HL-60/S4 treated with retinoic acid at 250 ng/mL for 4 days and 3 days (cell line): ENCODE measurements at regions not wholly inside any gene's neighbourhood (a gene's known extent, or its start where the extent isn't known, plus 50 kb on each side); places are given as distances from the start of the nearest gene placed in this dataset.

Experiments
- in situ Hi-C: fragments of 300-500 bp; cut with MboI; formaldehyde crosslinking; loops from 2 replicates; pipeline ENCODE4 v1.7.0; 2022; ENCODE audit warnings: low sequenced_read_pairs

DNA sequence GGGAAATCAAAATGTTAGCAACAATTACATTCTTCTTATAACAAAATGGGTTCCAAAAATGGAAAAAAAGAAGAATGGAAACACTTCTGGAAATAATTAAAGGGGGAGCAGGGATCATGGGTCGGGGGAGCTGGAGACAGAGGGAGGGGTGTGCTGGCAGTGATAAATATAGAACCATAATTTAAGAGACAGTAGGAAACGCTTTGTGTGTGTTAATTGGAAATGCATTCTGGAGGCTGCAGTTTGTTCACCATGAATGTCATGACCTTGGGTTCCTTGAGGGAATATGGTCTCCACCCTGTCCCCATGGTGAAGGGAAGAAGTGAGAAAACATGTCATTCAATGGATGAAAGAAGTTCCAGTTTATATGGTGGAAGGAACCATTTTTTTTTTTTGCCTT lies 540.7 kb downstream of the TNS1 start:
- in situ Hi-C loops: no loop called here

DNA sequence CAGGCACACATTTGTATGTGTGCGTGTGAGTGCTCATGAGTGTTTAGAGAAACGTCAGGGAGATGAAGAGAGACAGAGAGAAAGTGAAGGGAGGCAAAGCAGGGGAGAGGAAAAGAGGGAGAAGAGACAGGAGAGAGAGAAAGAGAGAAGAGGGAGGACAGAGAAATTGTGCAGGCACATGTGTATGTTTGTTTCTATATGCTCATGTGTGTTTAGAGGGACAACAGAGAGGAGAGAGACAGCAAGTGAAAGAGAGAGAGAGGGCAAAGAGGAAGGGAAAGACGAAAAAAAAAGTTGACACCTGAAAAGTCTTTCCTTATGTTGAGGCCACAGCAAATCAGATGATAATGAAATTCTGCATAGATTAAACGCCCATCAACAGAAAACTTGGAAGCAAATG lies 541.1 kb downstream of the TNS1 start:
- in situ Hi-C loops: no loop called here

DNA sequence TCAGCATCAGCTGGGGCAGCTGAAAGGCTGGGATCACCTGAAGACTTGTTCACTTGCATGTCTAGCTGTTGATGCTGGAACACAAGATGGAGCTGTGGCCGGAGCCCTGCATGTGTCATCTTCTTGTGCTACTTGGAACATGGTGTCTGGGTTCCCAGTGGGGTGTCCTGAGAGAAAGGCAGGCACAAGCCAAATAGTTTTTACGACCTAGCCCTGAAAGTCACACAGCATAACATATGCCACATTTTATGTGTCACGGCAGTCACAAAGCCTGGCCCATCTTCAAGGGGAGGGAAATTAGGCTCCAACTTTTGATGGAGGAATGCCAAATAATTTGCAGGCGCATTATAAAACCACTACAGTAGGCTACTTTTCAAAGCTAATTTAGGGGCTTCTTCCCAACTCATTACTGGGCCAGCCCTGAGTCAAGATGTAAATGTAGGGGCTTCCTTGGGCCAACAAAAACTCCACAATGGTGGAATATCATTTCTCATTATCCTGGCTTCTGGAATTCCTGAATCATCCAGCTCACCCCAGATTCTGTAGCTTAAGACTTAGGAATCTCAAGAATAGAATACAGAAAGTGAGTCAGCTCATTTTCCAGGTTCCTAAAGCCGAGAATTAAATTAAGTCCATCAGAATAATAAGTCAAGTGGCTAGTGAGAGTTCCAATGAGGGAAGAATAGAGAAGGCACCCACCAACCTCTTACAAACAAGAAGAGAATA lies 543.0 kb downstream of the TNS1 start:
- in situ Hi-C loops: no loop called here

DNA sequence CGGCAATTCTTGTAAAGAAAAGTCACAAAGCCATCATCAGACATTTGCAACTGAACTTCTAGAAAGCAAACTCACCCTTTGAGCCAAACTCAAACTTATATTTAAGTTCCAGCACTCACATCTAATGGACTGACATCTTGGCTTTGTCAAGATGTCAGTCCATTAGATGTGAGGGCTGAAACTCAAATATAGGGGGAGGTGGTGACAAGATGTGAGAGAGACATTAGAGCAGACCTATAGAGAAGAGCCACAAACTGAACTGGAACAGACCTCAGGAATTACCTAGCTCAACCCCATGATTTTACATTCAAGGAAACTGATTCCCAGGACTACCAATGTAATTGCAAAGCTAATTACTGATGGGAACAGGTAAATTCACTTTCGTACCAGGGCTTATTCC lies 543.8 kb downstream of the TNS1 start:
- in situ Hi-C loops: no loop called here

DNA sequence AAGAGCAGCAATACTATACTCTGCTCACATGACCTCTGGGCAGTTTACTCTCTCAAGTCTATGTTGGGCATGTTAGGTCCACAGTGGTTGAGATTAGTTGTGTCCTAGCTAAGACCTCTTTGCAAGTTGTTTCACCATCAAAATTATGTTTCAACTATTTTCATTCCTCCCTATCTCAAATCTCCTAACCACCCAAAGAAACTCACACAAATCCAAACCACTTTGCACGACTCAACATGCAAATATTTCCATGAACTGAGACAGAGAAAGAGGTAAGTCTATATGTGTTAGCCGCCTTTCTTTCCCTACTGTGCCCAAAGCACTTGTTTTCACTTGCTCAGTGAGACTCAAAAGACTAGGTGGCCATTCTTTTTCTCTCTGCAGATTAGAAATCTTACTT lies 546.8 kb downstream of the TNS1 start:
- in situ Hi-C loops: no loop called here

DNA sequence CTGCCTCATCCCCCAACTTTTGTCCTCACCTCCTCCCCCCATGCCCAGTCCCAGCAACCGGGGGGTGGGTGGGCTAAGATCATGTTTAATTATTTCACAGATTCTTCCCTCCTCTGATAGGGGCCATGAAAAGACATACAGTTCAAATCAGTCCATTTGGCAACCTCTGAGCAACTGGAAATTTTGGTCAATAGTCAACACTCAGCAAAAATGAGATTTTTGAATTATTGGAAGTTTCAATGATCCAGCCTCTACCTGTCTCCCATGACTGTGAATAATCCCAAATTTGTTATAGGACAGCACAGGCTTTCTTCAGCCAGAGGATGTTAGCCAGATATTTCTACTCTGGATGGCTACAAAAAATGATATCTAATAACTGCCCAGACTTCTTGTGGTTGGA lies 549.9 kb downstream of the TNS1 start:
- in situ Hi-C loops: no loop called here

DNA sequence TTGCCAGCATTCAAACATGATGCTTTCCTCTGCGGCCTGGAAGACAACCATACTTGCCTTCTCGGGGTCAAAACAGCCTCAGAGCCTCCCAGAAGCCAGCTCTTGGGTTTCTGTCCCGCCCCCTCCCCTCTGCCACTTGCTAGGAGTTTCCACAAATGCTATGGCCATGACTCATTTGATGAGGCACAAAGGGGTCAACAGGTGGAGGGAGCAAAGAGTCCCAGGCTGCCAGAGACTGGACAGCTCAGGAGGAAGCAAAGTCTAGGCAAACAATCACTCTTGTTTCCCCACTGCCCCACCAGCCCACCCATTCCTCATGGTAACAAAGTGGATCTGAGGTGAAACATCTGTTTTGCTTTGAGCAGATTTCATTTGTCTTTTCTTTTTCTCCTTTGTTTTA lies 551.1 kb downstream of the TNS1 start:
- in situ Hi-C loops: no loop called here

DNA sequence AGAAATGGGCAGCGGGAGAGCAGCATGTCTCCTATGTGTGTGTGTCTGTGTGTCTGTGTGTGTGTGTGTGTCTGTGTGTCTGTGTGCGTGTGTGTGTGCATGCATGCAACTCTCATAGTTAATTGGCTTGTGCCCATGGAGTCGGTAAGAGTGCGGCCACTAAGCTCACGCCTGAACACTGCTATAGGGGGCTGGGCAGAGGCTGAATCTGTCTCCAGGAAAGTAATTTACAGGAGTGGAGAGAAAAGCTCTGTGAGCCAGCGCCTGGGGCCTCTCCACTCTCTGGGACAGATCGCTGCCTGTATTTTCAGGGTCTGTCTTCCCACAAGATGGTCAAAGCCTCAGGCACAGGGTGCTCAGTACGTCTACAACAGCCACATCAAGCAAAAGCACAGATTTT lies 553.4 kb downstream of the TNS1 start:
- in situ Hi-C loops: no loop called here

DNA sequence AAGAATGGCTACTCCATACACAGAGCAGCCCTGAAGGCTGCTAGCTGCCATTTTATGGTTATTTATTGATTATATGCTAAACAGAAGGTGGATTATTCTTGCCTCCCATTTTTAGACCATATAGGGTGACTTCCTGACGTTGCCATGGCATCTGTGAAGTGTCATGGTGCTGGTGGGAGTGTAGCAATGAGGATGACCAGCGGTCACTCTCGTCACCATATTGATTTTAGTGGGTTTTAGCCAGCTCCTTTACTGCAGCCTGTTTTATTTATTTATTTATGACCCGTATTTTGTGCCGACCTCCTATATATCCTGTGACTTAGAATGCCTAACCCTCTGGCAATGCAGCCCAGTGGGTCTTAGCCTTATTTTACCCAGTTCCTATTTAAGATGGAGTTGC lies 553.9 kb downstream of the TNS1 start:
- in situ Hi-C loops: no loop called here

DNA sequence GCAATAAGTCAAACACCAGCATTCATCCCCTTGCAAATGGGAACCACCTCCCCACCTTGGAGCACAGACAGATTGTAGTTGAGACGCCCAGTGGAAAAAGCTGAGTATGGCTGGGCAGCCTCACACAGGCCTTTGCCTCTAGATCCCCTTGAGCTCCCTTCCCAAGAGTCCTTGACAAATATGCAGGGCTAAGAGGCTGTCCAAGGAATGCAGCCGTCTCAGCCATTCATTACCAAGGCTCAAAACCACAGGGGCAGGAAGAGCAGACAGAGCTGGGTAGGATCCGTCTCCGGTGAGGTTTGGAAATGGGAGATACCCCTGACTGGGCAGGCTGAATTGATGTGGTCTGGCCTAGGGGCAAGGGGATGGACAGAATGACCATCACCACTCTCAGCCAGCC lies 557.1 kb downstream of the TNS1 start:
- in situ Hi-C loops: no loop called here

DNA sequence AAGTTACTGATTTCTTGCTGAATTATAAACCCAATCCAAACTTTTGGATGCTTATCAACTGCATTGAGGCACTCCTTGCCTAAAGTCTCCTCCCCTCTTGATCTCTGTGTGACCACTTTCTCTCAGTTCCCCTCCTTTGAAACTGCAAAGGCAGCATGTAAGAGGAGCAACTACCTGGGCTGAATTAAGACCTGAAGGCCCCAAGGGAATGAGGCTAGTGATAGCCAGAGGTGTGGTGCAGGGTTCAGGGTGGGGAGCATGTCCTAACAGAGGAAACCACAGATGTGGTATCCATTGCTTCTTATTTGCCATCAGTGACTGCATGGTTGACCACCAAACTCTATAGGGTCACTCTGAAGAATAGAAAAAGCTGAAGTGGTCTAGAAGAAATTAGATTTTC lies 557.9 kb downstream of the TNS1 start:
- in situ Hi-C loops: no loop called here

DNA sequence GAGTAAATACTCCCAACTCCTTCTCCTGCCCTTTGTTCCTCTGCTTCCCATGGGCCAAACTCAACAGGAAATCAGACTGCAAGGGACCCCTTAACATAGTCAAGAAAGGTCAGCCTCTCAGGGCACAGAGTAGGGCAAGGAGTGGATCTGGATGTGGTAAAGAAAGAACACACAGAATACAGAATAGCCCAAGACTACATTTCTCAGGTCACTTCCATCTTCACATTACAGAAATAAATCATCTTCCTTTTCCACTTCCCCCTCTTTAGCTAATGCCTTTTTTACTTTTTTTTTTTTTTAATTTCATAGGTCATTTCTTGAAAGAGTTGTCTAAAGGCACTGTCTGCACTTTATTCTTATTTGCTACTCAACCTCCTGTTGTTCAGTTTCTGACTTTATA lies 558.3 kb downstream of the TNS1 start:
- in situ Hi-C loops: no loop called here

DNA sequence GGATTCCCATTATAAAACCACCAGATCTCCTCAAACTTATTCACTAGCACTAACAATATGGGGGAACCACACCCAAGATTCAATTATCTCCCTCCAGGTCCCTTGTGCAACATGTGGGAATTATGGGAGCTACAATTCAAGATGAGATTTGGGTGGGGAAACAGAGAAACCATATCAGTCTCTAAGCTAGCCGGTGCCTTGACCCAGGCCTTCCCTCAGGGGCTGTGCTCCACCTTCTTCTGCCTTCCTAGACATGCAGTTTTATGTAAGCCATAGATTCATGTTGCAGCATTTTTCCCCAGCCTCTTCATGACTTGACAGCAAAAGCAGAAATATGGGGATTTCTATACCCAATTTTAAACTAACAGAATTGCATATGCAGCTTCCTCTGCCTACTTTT lies 559.2 kb downstream of the TNS1 start:
- in situ Hi-C loops: no loop called here

DNA sequence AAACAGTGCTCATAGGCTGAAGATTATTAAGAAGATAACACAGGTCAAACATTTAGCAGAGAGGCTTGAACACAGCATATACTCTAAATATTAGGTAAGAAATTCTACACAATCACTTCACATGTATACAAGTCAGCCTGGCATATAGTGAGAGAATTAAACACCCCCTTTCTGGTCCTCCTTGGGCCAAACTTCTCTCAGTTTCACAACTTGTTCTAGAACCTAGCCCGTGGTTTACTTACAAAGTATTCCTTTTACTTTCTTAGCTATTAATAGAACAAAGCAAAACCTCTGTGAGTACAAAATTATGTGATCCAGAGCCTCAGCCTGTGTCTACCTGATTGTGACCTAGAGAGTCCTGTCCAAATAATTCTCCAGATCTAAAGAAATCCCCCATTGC lies 562.8 kb downstream of the TNS1 start:
- in situ Hi-C loops: no loop called here

DNA sequence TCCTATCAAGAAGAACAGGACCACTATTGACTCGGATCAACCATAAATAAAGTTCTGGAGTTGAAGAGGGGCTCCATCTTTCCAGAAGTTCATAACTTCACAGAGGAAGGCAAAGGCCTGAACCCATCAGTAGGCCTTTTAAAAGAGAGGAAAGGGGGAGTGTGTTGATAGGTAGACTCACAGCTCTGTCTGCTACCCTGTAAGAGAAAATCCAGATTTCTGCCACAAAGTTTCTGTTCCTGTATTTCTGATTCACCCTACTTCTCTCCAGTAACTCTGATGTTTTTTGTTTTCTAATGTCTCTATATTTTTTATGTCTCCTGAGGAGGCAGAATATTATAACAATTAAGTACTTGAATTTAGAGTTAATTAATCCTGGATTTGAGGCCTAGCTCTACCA lies 564.0 kb downstream of the TNS1 start:
- in situ Hi-C loops: no loop called here

DNA sequence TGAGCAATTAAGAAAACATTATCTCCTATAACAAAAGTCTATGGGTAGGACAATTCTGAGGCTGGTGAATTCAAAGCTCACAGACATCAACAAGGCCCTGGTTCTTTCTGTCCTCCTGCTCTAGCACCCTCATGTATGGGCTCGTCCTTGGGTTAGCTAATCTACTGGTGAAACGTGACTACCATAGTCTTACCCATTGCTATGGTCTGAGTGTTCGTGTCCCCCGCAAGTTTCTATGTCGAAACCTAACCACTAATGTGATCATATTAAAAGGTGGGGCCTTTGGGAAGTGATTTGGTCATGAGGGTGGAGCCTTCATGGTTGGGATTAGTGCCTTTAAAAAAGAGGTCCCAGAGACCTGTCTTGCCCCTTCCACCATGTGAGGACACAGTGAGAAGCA lies 564.7 kb downstream of the TNS1 start:
- in situ Hi-C loops: no loop called here

DNA sequence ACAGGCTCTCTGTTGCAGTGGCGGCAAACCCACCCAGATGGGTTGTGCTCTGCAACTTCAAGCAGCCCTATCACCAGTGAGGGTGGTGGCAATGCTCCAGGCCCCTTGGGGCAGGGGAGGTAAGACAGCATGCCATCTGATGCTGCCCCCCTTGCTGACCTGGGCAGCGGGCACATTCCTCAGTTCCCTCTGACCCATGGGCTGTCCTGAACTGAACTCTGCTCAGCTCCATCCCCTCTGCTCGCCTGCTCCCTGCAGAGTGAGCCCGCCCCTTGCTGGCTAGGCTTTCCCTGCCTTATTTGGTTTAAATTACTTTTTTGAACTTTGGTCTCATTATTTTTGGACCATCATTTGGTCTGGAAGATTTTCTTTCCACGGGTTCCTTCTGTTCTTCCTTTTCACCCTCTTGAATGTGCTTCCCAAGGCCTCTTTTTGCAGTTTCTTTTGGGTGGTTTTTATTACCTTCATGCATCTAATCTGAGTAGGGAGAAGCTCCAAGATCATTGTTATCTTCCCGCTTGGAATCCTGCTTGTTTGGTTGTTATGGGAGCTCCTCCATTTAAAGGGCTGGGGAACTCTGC lies 565.4 kb downstream of the TNS1 start:
- in situ Hi-C loops: no loop called here

DNA sequence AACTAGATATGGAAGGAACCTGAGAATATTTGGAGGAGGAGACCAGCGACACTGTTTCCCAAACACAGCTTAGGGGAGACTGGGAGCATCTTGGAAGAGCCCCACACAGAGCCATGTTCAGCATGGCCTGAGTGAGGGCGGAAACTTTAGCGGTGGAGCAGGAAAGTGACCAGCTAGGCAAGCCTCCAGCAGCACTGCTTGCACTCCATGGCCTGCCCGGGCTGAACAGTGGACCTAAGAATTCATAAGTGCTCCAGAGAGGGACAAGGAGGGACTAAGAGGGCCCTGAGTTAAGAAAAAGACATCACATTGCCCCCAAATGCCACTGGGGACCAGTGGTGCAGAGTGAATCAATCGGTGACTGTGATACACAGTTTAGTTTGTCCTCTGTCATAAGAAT lies 566.4 kb downstream of the TNS1 start:
- in situ Hi-C loops: no loop called here

DNA sequence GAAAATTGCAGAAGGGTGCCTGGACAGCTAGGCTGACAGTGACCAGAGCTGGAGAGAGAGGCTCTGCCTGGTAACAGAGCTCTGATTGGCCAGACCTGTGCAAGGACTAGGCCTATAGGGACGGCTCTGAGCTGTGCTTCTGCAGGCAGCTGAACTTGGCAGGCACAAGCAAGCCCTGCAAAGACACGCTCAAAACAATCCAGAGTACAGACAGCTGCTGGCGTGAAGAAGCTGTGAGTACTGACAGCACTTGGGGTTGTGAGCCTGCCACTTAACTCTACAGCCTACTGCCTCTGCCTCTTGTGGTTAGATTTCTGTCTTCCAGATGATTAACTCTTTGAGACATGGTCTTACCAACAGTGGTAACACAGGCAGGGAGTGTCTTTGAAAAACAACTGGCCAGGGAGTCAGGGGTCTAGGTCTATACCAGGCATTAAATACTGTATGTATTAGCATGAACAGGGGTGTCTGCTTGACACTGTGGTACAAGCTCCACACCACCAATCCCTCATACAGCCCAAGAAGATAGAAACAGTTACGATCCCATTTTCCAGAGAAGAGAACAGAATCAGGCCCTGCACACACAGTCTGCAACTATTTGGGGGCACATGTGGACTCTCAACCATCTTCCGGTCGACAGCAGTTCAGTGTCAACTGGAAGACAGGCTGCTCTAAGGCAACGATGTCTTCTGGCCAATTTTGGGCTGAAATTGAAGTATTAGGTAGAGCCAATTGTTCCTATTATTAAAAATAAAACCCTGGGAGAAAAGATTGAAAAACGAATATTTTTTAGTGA lies 568.4 kb downstream of the TNS1 start:
- in situ Hi-C loops: no loop called here

DNA sequence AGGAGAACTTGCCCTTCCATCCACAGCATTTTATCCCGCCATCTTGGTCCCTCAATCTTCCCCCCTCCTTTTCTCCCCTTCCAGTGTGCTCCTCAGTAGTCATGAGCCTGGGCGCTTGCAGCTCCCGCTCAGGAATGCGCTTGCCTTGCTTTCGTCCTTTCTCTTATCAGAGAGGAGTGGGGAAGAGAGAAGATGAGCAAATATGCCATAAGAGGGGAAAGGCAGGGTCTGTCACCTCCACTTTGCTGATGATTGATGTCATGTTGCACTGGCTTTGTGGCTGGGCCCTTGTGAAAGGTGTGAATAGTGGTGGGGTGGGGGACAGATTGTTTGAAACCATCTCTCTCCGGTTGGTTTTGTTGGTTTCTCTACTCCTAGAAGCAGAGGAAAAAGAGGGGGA lies 569.3 kb downstream of the TNS1 start:
- in situ Hi-C loops: no loop called here

DNA sequence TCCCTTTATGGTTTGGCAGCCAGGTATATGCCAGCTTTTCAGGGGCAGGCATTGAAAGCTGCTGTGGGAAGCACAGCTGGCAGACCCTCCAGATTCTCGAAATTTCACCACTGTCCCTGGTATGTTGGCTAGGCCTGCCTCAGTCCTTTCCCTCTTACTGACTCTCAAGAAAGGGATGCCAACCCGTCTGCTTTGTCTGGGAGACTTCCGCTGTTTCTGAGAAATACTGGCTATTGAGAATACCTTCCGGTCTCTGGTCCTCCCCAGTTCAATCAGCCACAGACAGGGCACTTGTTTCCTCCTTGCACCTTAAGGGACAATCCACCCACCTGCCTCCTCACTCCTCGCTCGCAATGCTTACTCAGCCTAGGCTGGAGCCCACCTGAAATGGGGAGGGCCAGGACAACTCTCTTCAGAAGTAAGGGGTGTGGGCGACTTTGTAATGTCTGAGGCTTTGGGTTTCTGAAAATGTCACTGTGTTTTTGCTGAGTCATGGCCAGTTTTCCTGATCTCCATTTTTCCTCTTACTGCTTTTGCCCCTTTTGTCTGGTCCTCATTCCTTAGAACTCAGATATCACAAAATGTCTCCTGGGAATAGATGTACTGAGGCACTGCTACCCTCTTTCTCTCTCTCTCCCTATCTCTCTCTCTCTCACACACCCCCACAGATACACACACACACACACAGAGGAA lies 571.1 kb downstream of the TNS1 start:
- in situ Hi-C loops: no loop called here
